Mesendoderm (in vitro differentiated cells): ENCODE measurements at regions not wholly inside any gene's neighbourhood (a gene's known extent, or its start where the extent isn't known, plus 50 kb on each side); places are given as distances from the start of the nearest gene placed in this dataset.
A peak's percentile ranks its signal among the peaks of the same experiment; 100 is the strongest.

Experiments
- DNase-seq: peaks from one replicate; pipeline ENCODE4 v3.0.0; 2013
- H2AK5ac ChIP-seq: 2 replicates; pipeline ENCODE4 v1.6.1; 2013; ENCODE audit warnings: low read length, inconsistent platforms
- H2BK120ac ChIP-seq: 2 replicates; pipeline ENCODE4 v1.6.1; 2013; ENCODE audit warnings: low read depth, mild to moderate bottlenecking, low read length, moderate library complexity, mixed read lengths
- H2BK15ac ChIP-seq: replicated peaks from 2 replicates; pipeline ENCODE4 v1.6.1; 2013; ENCODE audit warnings: low read depth, mild to moderate bottlenecking, moderate library complexity
- H2BK5ac ChIP-seq: 2 replicates; pipeline ENCODE4 v1.6.1; 2013; ENCODE audit warnings: low read length, inconsistent platforms
- H3K18ac ChIP-seq: 2 replicates; pipeline ENCODE4 v1.6.1; 2013; ENCODE audit warnings: mild to moderate bottlenecking, low read length, mixed read lengths
- H3K23ac ChIP-seq: one replicate; pipeline ENCODE4 v1.6.1; 2013; ENCODE audit warnings: low read length
- H3K27ac ChIP-seq: 2 replicates; pipeline ENCODE4 v1.5.1; 2013; ENCODE audit warnings: low read depth, mild to moderate bottlenecking, inconsistent platforms, low read length, moderate library complexity
- H3K27me3 ChIP-seq: 2 replicates; pipeline ENCODE4 v1.6.1; 2013; ENCODE audit warnings: low read length, control low read depth, mild to moderate bottlenecking, inconsistent platforms; ENCODE audit not compliant: insufficient read depth, poor library complexity
- H3K36me3 ChIP-seq: 2 replicates; pipeline ENCODE4 v1.6.1; 2013; ENCODE audit warnings: low read length, inconsistent platforms; ENCODE audit not compliant: control insufficient read depth, insufficient read depth
- H3K4ac ChIP-seq: one replicate; pipeline ENCODE4 v1.6.1; 2013; ENCODE audit warnings: low read depth, mild to moderate bottlenecking, low read length, moderate library complexity
- H3K4me1 ChIP-seq: 2 replicates; pipeline ENCODE4 v1.6.1; 2013; ENCODE audit warnings: low read depth, low read length, inconsistent platforms; ENCODE audit not compliant: control insufficient read depth
- H3K4me2 ChIP-seq: 2 replicates; pipeline ENCODE4 v1.6.1; 2013; ENCODE audit warnings: low read length
- H3K4me3 ChIP-seq: 2 replicates; pipeline ENCODE4 v1.5.1; 2013; ENCODE audit warnings: mild to moderate bottlenecking, low read length
- H3K56ac ChIP-seq: one replicate; pipeline ENCODE4 v1.6.1; 2013; ENCODE audit warnings: low read length
- H3K79me1 ChIP-seq: 2 replicates; pipeline ENCODE4 v1.6.1; 2013; ENCODE audit warnings: low read length, inconsistent platforms
- H3K79me2 ChIP-seq: 2 replicates; pipeline ENCODE4 v1.6.1; 2013; ENCODE audit warnings: mild to moderate bottlenecking, low read length; ENCODE audit not compliant: control insufficient read depth, insufficient read depth
- H3K9ac ChIP-seq: 2 replicates; pipeline ENCODE4 v1.6.1; 2013; ENCODE audit warnings: low read length, inconsistent platforms
- H4K5ac ChIP-seq: one replicate; pipeline ENCODE4 v1.6.1; 2013; ENCODE audit warnings: low read length
- H4K8ac ChIP-seq: one replicate; pipeline ENCODE4 v1.6.1; 2013; ENCODE audit warnings: low read depth, mild to moderate bottlenecking, control low read depth, low read length, moderate library complexity
- WGBS: extraction: QIAGEN DNeasy Blood & Tissue Kit; methylation state at CpG from one replicate; pipeline ENCODE4 v1.1.7; 2013; ENCODE audit warnings: low lambda C conversion rate, missing lambda C conversion rate; ENCODE audit not compliant: insufficient coverage; ENCODE audit errors: extremely low coverage; 5-methylcytosine and 5-hydroxymethylcytosine counted together

GRCh38 chr2:240309214-240309613 lies 126.2 kb upstream of the GPC1 start:
- Histone ChIP-seq H2AK5ac (no peak overlapping the region), H3K4me1 (no peaks in the 10 kb centered on the region), H3K27ac (no peak overlapping the region), H3K23ac (no peak overlapping the region), H2BK5ac (no peak overlapping the region), H3K27me3 (no peaks in the 10 kb centered on the region), H4K8ac (no peak overlapping the region), H3K79me1 (no peaks in the 10 kb centered on the region), H4K5ac (no peak overlapping the region), H3K4me3 (no peak overlapping the region), H3K79me2 (no peaks in the 10 kb centered on the region), H3K18ac (no peak overlapping the region), H3K4me2 (no peak overlapping the region), H2BK120ac (no peak overlapping the region), H3K9ac (no peak overlapping the region), H3K56ac (no peak overlapping the region), H2BK15ac (no peak overlapping the region), H3K4ac (no peak overlapping the region), H3K36me3 (no peaks in the 10 kb centered on the region)
- no CpG with 5 or more reads among the region's 1 CpG for WGBS
- no peak for DNase-seq

DNA sequence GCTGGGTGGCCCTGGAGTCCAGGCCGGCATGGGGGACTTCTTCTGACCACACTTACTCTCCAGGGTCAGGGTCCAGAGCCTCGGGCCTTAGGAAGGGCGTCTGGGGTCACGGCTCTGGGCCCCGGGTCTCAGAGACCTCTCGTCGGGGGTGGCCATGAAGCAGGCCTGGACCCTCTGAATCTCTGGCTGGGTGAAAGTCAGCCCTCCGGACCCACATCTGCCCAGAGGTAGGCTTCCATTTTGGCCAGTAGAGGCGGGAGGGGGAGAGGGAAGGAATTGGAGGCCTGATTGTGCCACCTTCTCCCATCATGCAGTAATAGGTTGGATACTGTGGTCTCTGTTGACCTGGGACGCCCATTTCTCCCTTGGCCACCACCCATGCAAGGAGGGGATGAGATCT lies 125.3 kb upstream of the GPC1 start:
- H3K36me3 ChIP-seq, result no peaks in the 10 kb centered on the region
- H3K79me1 ChIP-seq, result no peaks in the 10 kb centered on the region
- H3K9ac ChIP-seq, result no peak overlapping the region
- DNase-seq, result no peak
- H3K4me1 ChIP-seq, result no peaks in the 10 kb centered on the region
- H2BK5ac ChIP-seq, result no peak overlapping the region
- no peak overlapping the region for H2BK120ac ChIP-seq
- H3K4me2 ChIP-seq, result no peak overlapping the region
- no peak overlapping the region for H3K23ac ChIP-seq
- no peak overlapping the region for H3K4me3 ChIP-seq
- no peak overlapping the region for H3K56ac ChIP-seq
- H4K5ac ChIP-seq, result no peak overlapping the region
- no peak overlapping the region for H4K8ac ChIP-seq
- H3K4ac ChIP-seq, result no peak overlapping the region
- H3K18ac ChIP-seq, result no peak overlapping the region
- no peak overlapping the region for H2BK15ac ChIP-seq
- no CpG with 5 or more reads among the region's 10 CpGs for WGBS
- no peak overlapping the region for H3K27ac ChIP-seq
- no peaks in the 10 kb centered on the region for H3K27me3 ChIP-seq
- no peak overlapping the region for H2AK5ac ChIP-seq
- no peaks in the 10 kb centered on the region for H3K79me2 ChIP-seq

- Histone ChIP-seq H3K56ac (no peak overlapping the region), H3K79me2 (no peaks in the 10 kb centered on the region), H2AK5ac (no peak overlapping the region), H3K18ac (no peak overlapping the region), H4K5ac (no peak overlapping the region), H3K27me3 (no peaks in the 10 kb centered on the region), H4K8ac (no peak overlapping the region), H3K23ac (no peak overlapping the region), H3K4me3 (no peak overlapping the region), H3K79me1 (no peaks in the 10 kb centered on the region), H3K4me1 (no peaks in the 10 kb centered on the region), H3K36me3 (no peaks in the 10 kb centered on the region), H2BK120ac (no peak overlapping the region), H2BK15ac (no peak overlapping the region), H3K4me2 (no peak overlapping the region), H3K27ac (no peak overlapping the region), H3K9ac (no peak overlapping the region), H2BK5ac (no peak overlapping the region), H3K4ac (no peak overlapping the region)
- no peak for DNase-seq
- WGBS, result no CpG with 5 or more reads among the region's 9 CpGs
These were observed 124.8 kb upstream of the GPC1 start for GRCh38 chr2:240310645-240311044.

GRCh38 chr2:240311821-240312220 lies 123.6 kb upstream of the GPC1 start:
- no peak overlapping the region for H3K4ac ChIP-seq
- H3K4me1 ChIP-seq, result no peaks in the 10 kb centered on the region
- H3K27me3 ChIP-seq, result no peaks in the 10 kb centered on the region
- no peak overlapping the region for H3K27ac ChIP-seq
- no peak overlapping the region for H2BK5ac ChIP-seq
- no CpG with 5 or more reads among the region's 6 CpGs for WGBS
- no peak overlapping the region for H3K9ac ChIP-seq
- no peak overlapping the region for H2BK15ac ChIP-seq
- H3K4me2 ChIP-seq, result no peak overlapping the region
- H2BK120ac ChIP-seq, result no peak overlapping the region
- no peaks in the 10 kb centered on the region for H3K36me3 ChIP-seq
- no peak overlapping the region for H3K4me3 ChIP-seq
- no peak overlapping the region for H4K5ac ChIP-seq
- no peak for DNase-seq
- no peaks in the 10 kb centered on the region for H3K79me1 ChIP-seq
- H3K18ac ChIP-seq, result no peak overlapping the region
- H4K8ac ChIP-seq, result no peak overlapping the region
- H3K23ac ChIP-seq, result no peak overlapping the region
- no peaks in the 10 kb centered on the region for H3K79me2 ChIP-seq
- no peak overlapping the region for H2AK5ac ChIP-seq
- H3K56ac ChIP-seq, result no peak overlapping the region

- H4K8ac ChIP-seq, result no peak overlapping the region
- no peaks in the 10 kb centered on the region for H3K79me2 ChIP-seq
- H3K4me3 ChIP-seq, result no peak overlapping the region
- no peak overlapping the region for H3K18ac ChIP-seq
- H3K79me1 ChIP-seq, result no peaks in the 10 kb centered on the region
- H2BK15ac ChIP-seq, result no peak overlapping the region
- no peaks in the 10 kb centered on the region for H3K36me3 ChIP-seq
- H2BK5ac ChIP-seq, result no peak overlapping the region
- no peaks in the 10 kb centered on the region for H3K27me3 ChIP-seq
- no peak overlapping the region for H2BK120ac ChIP-seq
- H3K4me1 ChIP-seq, result no peaks in the 10 kb centered on the region
- H2AK5ac ChIP-seq, result no peak overlapping the region
- H3K4me2 ChIP-seq, result no peak overlapping the region
- no peak overlapping the region for H4K5ac ChIP-seq
- H3K9ac ChIP-seq, result no peak overlapping the region
- no peak overlapping the region for H3K27ac ChIP-seq
- H3K56ac ChIP-seq, result no peak overlapping the region
- H3K4ac ChIP-seq, result no peak overlapping the region
- DNase-seq, result no peak
- no peak overlapping the region for H3K23ac ChIP-seq
- no CpG with 5 or more reads among the region's 11 CpGs for WGBS
These were observed 116.1 kb upstream of the GPC1 start for GRCh38 chr2:240319221-240319854.

- no peak overlapping the region for H3K4me3 ChIP-seq
- H3K23ac ChIP-seq, result no peak overlapping the region
- no peaks in the 10 kb centered on the region for H3K4me1 ChIP-seq
- H3K9ac ChIP-seq, result no peak overlapping the region
- no peak overlapping the region for H3K4me2 ChIP-seq
- no peak overlapping the region for H4K8ac ChIP-seq
- H2BK5ac ChIP-seq, result no peak overlapping the region
- no peaks in the 10 kb centered on the region for H3K27me3 ChIP-seq
- no CpG with 5 or more reads among the region's 9 CpGs for WGBS
- no peak overlapping the region for H2AK5ac ChIP-seq
- H3K4ac ChIP-seq, result no peak overlapping the region
- no peak overlapping the region for H3K27ac ChIP-seq
- H3K79me1 ChIP-seq, result no peaks in the 10 kb centered on the region
- no peak overlapping the region for H3K18ac ChIP-seq
- no peak for DNase-seq
- H3K36me3 ChIP-seq, result no peaks in the 10 kb centered on the region
- no peak overlapping the region for H4K5ac ChIP-seq
- no peaks in the 10 kb centered on the region for H3K79me2 ChIP-seq
- no peak overlapping the region for H2BK120ac ChIP-seq
- H3K56ac ChIP-seq, result peak overlapping the region; percentile 25
- no peak overlapping the region for H2BK15ac ChIP-seq
These were observed 115.6 kb upstream of the GPC1 start for GRCh38 chr2:240319855-240320203.
